OCI-LY3 (cell line): ENCODE measurements at regions not wholly inside any gene's neighbourhood (a gene's known extent, or its start where the extent isn't known, plus 50 kb on each side); places are given as distances from the start of the nearest gene placed in this dataset.

Experiments used
- H2AFZ ChIP-seq: fragments of 200-600, 300-600 bp; shearing (Covaris generic); 2 replicates; pipeline ENCODE4 v1.6.0; 2014; ENCODE audit warnings: antibody characterized with exemption, low read depth, low read length
- H3K27ac ChIP-seq: fragments of 200-600, 300-600 bp; sonication (generic); 2 replicates; pipeline ENCODE4 v1.5.1; 2014; ENCODE audit warnings: mild to moderate bottlenecking, low read length, moderate library complexity, mixed read lengths
- H3K27me3 ChIP-seq: fragments of 200-600, 300-600 bp; sonication (generic); 2 replicates; pipeline ENCODE4 v1.6.1; 2014; ENCODE audit warnings: low read depth, low read length, mixed read lengths
- H3K36me3 ChIP-seq: fragments of 200-600, 300-600 bp; sonication (generic); replicated peaks from 2 replicates; pipeline ENCODE3; 2014; ENCODE audit warnings: low read depth, low read length, mixed read lengths
- H3K4me1 ChIP-seq: fragments of 300-600, 200-600 bp; sonication (generic); 2 replicates; pipeline ENCODE4 v1.6.1; 2014; ENCODE audit warnings: low read length, mixed read lengths
- H3K4me2 ChIP-seq: fragments of 200-600, 300-600 bp; sonication (generic); 2 replicates; pipeline ENCODE4 v1.6.1; 2014; ENCODE audit warnings: low read length, mixed read lengths
- H3K4me3 ChIP-seq: fragments of 300-600, 200-600 bp; sonication (generic); 2 replicates; pipeline ENCODE4 v1.5.1; 2014; ENCODE audit warnings: antibody characterized with exemption, mild to moderate bottlenecking, low read length, moderate library complexity
- H3K79me2 ChIP-seq: fragments of 300-600, 200-600 bp; shearing (Covaris generic); 2 replicates; pipeline ENCODE4 v1.6.1; 2014; ENCODE audit warnings: mild to moderate bottlenecking, low read length, mixed read lengths
- H3K9ac ChIP-seq: fragments of 300-600, 200-600 bp; shearing (Covaris generic); 2 replicates; pipeline ENCODE4 v1.6.0; 2014; ENCODE audit warnings: mild to moderate bottlenecking, low read length, moderate library complexity
- H3K9me3 ChIP-seq: fragments of 200-600, 300-600 bp; shearing (Covaris generic); 2 replicates; pipeline ENCODE4 v1.6.1; 2014; ENCODE audit warnings: low read length, mixed read lengths; ENCODE audit not compliant: insufficient read depth
- H4K20me1 ChIP-seq: fragments of 200-600, 300-600 bp; sonication (generic); 2 replicates; pipeline ENCODE4 v1.6.1; 2016; ENCODE audit warnings: low read length, mixed read lengths; ENCODE audit not compliant: insufficient read depth
- CTCF ChIP-seq: fragments of 200-600, 300-600 bp; sonication (generic); IDR thresholded peaks from 2 replicates; pipeline ENCODE4 v1.5.1; 2014; ENCODE audit warnings: antibody characterized with exemption, low read length, low read depth
- EZH2phosphoT487 ChIP-seq: fragments of 200-600 bp; shearing (Covaris generic); IDR thresholded peaks from 2 replicates; pipeline ENCODE4 v1.6.1; 2018; ENCODE audit warnings: antibody characterized with exemption, mixed run types, low read depth

- no peaks in the 10 kb centered on the region for H3K79me2 ChIP-seq
- no peak for TF ChIP-seq CTCF
- no peak for TF ChIP-seq EZH2phosphoT487
- H3K27me3 ChIP-seq, result peaks cover 9% of the 10 kb centered on the region; the same call in 1 of the 2 replicates
- no peak overlapping the region for H3K9ac ChIP-seq
- H3K36me3 ChIP-seq, result no peaks in the 10 kb centered on the region
- H3K4me2 ChIP-seq, result no peak overlapping the region
- H4K20me1 ChIP-seq, result no peaks in the 10 kb centered on the region
- H3K4me1 ChIP-seq, result no peaks in the 10 kb centered on the region
- no peaks in the 10 kb centered on the region for H3K9me3 ChIP-seq
- no peak overlapping the region for H3K4me3 ChIP-seq
- H2AFZ ChIP-seq, result no peak overlapping the region
- H3K27ac ChIP-seq, result no peak overlapping the region
Observed at GRCh38 chr16:66286527-66286926, 80.0 kb upstream of the CDH5 start.

GRCh38 chr16:66278604-66279262 is 87.8 kb upstream of the CDH5 start:
- H3K27ac ChIP-seq, result no peak overlapping the region
- H3K79me2 ChIP-seq, result no peaks in the 10 kb centered on the region
- no peaks in the 10 kb centered on the region for H3K9me3 ChIP-seq
- TF ChIP-seq EZH2phosphoT487, result no peak
- no peak for TF ChIP-seq CTCF
- peaks cover 40% of the 10 kb centered on the region for H3K27me3 ChIP-seq
- no peaks in the 10 kb centered on the region for H3K36me3 ChIP-seq
- H3K4me3 ChIP-seq, result no peak overlapping the region
- no peak overlapping the region for H2AFZ ChIP-seq
- H3K4me1 ChIP-seq, result 0 out of 2 replicates have a peak, but pooled peaks cover 4% of the 10 kb centered on the region
- no peak overlapping the region for H3K9ac ChIP-seq
- H4K20me1 ChIP-seq, result no peaks in the 10 kb centered on the region
- no peak overlapping the region for H3K4me2 ChIP-seq

- Histone ChIP-seq H3K4me2 (no peak overlapping the region), H2AFZ (no peak overlapping the region), H3K9ac (no peak overlapping the region), H3K4me3 (no peak overlapping the region), H3K79me2 (no peaks in the 10 kb centered on the region), H3K4me1 (0 out of 2 replicates have a peak, but pooled peaks cover 4% of the 10 kb centered on the region), H4K20me1 (no peaks in the 10 kb centered on the region), H3K27me3 (peaks cover 43% of the 10 kb centered on the region), H3K27ac (no peak overlapping the region), H3K36me3 (no peaks in the 10 kb centered on the region), H3K9me3 (no peaks in the 10 kb centered on the region)
- TF ChIP-seq EZH2phosphoT487 (no peak), CTCF (no peak)
Observed at GRCh38 chr16:66278111-66278531, 88.4 kb upstream of the CDH5 start.

GRCh38 chr16:66277311-66278070 is 89.0 kb upstream of the CDH5 start:
- H3K79me2 ChIP-seq, result no peaks in the 10 kb centered on the region
- H3K4me1 ChIP-seq, result 0 out of 2 replicates have a peak, but pooled peaks cover 4% of the 10 kb centered on the region
- H3K4me3 ChIP-seq, result no peak overlapping the region
- no peaks in the 10 kb centered on the region for H4K20me1 ChIP-seq
- peaks cover 39% of the 10 kb centered on the region for H3K27me3 ChIP-seq
- TF ChIP-seq CTCF (no peak), EZH2phosphoT487 (no peak)
- no peaks in the 10 kb centered on the region for H3K9me3 ChIP-seq
- H3K27ac ChIP-seq, result no peak overlapping the region
- no peaks in the 10 kb centered on the region for H3K36me3 ChIP-seq
- no peak overlapping the region for H3K9ac ChIP-seq
- H3K4me2 ChIP-seq, result no peak overlapping the region
- H2AFZ ChIP-seq, result no peak overlapping the region
